ENCODE measurements at regions not wholly inside any gene's neighbourhood (a gene's known extent, or its start where the extent isn't known, plus 50 kb on each side); places are given as distances from the start of the nearest gene placed in this dataset.

DNA sequence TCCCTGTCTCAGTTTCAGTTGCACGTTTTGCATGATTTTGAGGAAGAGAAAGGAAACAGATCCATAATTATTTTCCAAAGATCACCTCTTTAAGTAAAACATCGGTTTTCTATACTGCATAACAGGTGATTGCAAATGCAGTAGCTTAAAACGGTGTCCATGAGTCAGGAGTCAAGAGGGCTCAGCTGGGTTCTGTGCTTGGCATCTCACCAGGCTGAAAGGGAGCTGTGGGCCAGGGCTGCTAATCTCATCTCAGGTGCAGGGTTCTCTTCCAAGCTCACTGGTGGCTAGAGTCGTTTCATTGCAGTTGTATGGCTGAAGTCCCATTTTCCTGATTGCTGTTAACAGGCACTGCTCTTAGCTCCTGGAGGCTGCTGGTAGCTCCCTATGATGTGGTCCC is 57.0 kb upstream of the PRKCQ start:
- no peak for TF ChIP-seq RAD21 (IDR thresholded peaks at IDR 0.05; ENCODE audit: low read depth)
- no peak for TF ChIP-seq TAF1 (IDR thresholded peaks at IDR 0.05; ENCODE audit: low read depth)
- TF ChIP-seq CEBPB (IDR thresholded peaks at IDR 0.05): no peak
- TF ChIP-seq, protein P1, sequence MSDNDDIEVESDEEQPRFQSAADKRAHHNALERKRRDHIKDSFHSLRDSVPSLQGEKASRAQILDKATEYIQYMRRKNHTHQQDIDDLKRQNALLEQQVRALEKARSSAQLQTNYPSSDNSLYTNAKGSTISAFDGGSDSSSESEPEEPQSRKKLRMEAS (IDR thresholded peaks at IDR 0.05): no peak
- TF ChIP-seq CREB1 (IDR thresholded peaks at IDR 0.05; ENCODE audit: low read depth): no peak
- no peak for TF ChIP-seq NFIC (IDR thresholded peaks at IDR 0.05)

Measured in Ishikawa (cell line).